ENCODE measurements at regions not wholly inside any gene's neighbourhood (a gene's known extent, or its start where the extent isn't known, plus 50 kb on each side); places are given as distances from the start of the nearest gene placed in this dataset.

DNA sequence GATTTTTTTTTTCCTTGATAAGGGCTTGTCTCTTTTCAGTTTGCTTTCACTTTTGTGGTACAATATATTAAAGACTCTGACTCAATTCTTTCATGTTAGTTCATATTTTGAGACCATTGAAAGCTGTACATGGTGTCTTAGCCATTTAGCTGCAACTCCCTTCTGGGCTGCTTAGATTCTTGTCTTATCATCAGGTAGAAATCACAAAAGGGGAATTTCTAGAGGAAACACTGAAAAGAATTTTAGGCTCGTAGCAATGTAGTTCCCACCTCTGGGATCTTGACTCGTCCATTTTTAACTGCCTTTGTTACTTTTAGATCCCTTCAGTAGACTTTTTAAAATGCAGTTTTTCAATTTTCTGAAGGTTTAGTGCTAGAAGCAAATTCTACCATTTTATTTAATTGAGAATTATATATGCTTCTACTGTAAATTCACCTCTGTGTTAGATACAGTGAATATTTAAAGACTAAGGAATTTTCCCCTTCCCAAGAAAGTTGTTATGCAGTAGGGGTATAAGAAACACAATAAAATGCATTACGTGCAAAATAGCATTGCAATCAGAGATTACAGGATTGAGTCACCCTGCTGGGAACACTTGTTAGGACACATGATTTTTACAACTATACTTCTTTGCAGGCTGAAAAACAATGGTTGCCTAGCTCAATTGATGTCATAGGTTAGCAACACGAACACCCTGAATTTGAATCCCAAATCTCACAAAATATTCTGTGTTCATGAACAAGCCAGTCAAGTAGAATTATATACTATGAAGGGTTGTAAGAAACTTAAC, 772.7 kb downstream of the PDCD6IP start:
- no peak overlapping the region for H3K4me3 ChIP-seq (ENCODE audit: low read length)
- no peaks in the 10 kb centered on the region for H3F3A ChIP-seq (ENCODE audit: insufficient read depth, low read length, poor library complexity, severe bottlenecking)
- TF ChIP-seq, protein P1, sequence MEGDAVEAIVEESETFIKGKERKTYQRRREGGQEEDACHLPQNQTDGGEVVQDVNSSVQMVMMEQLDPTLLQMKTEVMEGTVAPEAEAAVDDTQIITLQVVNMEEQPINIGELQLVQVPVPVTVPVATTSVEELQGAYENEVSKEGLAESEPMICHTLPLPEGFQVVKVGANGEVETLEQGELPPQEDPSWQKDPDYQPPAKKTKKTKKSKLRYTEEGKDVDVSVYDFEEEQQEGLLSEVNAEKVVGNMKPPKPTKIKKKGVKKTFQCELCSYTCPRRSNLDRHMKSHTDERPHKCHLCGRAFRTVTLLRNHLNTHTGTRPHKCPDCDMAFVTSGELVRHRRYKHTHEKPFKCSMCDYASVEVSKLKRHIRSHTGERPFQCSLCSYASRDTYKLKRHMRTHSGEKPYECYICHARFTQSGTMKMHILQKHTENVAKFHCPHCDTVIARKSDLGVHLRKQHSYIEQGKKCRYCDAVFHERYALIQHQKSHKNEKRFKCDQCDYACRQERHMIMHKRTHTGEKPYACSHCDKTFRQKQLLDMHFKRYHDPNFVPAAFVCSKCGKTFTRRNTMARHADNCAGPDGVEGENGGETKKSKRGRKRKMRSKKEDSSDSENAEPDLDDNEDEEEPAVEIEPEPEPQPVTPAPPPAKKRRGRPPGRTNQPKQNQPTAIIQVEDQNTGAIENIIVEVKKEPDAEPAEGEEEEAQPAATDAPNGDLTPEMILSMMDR (IDR thresholded peaks at IDR 0.05; ENCODE audit: poor library complexity, severe bottlenecking): no peak
- TF ChIP-seq TAF1 (IDR thresholded peaks at IDR 0.05; ENCODE audit: low read depth) (no peak), EZH2 (IDR thresholded peaks at IDR 0.05; ENCODE audit: borderline replicate concordance, insufficient read depth, low read length, poor library complexity, severe bottlenecking) (no peak), EP300 (conservative IDR thresholded peaks at IDR 0.05; ENCODE audit: poor library complexity, severe bottlenecking) (no peak), POLR2AphosphoS5 (IDR thresholded peaks at IDR 0.05) (no peak), MXI1 (conservative IDR thresholded peaks at IDR 0.05; ENCODE audit: poor library complexity, severe bottlenecking) (no peak), SMC3 (conservative IDR thresholded peaks at IDR 0.05; ENCODE audit: poor library complexity) (no peak), RAD21 (conservative IDR thresholded peaks at IDR 0.05) (no peak)
- TF ChIP-seq, protein P2, sequence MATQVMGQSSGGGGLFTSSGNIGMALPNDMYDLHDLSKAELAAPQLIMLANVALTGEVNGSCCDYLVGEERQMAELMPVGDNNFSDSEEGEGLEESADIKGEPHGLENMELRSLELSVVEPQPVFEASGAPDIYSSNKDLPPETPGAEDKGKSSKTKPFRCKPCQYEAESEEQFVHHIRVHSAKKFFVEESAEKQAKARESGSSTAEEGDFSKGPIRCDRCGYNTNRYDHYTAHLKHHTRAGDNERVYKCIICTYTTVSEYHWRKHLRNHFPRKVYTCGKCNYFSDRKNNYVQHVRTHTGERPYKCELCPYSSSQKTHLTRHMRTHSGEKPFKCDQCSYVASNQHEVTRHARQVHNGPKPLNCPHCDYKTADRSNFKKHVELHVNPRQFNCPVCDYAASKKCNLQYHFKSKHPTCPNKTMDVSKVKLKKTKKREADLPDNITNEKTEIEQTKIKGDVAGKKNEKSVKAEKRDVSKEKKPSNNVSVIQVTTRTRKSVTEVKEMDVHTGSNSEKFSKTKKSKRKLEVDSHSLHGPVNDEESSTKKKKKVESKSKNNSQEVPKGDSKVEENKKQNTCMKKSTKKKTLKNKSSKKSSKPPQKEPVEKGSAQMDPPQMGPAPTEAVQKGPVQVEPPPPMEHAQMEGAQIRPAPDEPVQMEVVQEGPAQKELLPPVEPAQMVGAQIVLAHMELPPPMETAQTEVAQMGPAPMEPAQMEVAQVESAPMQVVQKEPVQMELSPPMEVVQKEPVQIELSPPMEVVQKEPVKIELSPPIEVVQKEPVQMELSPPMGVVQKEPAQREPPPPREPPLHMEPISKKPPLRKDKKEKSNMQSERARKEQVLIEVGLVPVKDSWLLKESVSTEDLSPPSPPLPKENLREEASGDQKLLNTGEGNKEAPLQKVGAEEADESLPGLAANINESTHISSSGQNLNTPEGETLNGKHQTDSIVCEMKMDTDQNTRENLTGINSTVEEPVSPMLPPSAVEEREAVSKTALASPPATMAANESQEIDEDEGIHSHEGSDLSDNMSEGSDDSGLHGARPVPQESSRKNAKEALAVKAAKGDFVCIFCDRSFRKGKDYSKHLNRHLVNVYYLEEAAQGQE (IDR thresholded peaks at IDR 0.05; ENCODE audit: borderline replicate concordance): no peak
- no peaks in the 10 kb centered on the region for H3K9me2 ChIP-seq (ENCODE audit: insufficient read depth, low read length)
- H3K36me3 ChIP-seq (ENCODE audit: insufficient read depth, low read length): no peaks in the 10 kb centered on the region
- no peak overlapping the region for H3K27ac ChIP-seq (ENCODE audit: low read length)
- H3K79me2 ChIP-seq (replicated peaks; ENCODE audit: insufficient read depth, low read length): no peaks in the 10 kb centered on the region
- H3K9me3 ChIP-seq (ENCODE audit: low read length): no peaks in the 10 kb centered on the region
- no peak overlapping the region for H3K9ac ChIP-seq (ENCODE audit: low read length)
- H3K27me3 ChIP-seq (ENCODE audit: insufficient read depth, low read depth, low read length): no peaks in the 10 kb centered on the region
- H4K20me1 ChIP-seq (ENCODE audit: insufficient read depth): no peaks in the 10 kb centered on the region
- no peak overlapping the region for H2AFZ ChIP-seq (ENCODE audit: low read depth, low read length)
- H3K4me2 ChIP-seq (ENCODE audit: low read length): no peak overlapping the region

DNA sequence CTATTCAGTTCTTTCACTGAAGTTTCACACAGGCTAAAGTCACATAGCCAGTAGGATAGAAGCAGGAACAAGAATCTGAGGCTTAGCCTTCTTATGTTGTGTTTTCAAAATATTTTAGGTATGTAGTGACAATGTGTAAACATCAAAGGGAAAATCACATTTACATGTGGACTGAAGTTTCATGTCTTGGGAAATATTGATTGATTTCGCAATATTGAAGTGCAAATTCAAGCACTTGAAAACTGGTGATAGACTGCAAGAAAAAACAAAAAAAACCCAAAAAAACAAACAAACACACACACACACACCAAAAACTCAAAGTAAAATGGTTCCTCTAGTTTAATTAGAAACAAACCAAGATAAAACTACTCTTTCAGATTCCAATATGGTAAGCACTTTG, 773.3 kb downstream of the PDCD6IP start:
- Histone ChIP-seq H3K36me3 (ENCODE audit: insufficient read depth, low read length) (no peaks in the 10 kb centered on the region), H3K9ac (ENCODE audit: low read length) (no peak overlapping the region), H3K27me3 (ENCODE audit: insufficient read depth, low read depth, low read length) (no peaks in the 10 kb centered on the region), H3K4me2 (ENCODE audit: low read length) (no peak overlapping the region), H3F3A (ENCODE audit: insufficient read depth, low read length, poor library complexity, severe bottlenecking) (no peaks in the 10 kb centered on the region), H3K4me3 (ENCODE audit: low read length) (no peak overlapping the region), H2AFZ (ENCODE audit: low read depth, low read length) (no peak overlapping the region), H3K9me3 (ENCODE audit: low read length) (no peaks in the 10 kb centered on the region), H4K20me1 (ENCODE audit: insufficient read depth) (no peaks in the 10 kb centered on the region), H3K79me2 (replicated peaks; ENCODE audit: insufficient read depth, low read length) (no peaks in the 10 kb centered on the region), H3K27ac (ENCODE audit: low read length) (no peak overlapping the region), H3K9me2 (ENCODE audit: insufficient read depth, low read length) (no peaks in the 10 kb centered on the region)
- TF ChIP-seq EP300 (conservative IDR thresholded peaks at IDR 0.05; ENCODE audit: poor library complexity, severe bottlenecking) (no peak), RAD21 (conservative IDR thresholded peaks at IDR 0.05) (no peak), TAF1 (IDR thresholded peaks at IDR 0.05; ENCODE audit: low read depth) (no peak), SMC3 (conservative IDR thresholded peaks at IDR 0.05; ENCODE audit: poor library complexity) (no peak), EZH2 (IDR thresholded peaks at IDR 0.05; ENCODE audit: borderline replicate concordance, insufficient read depth, low read length, poor library complexity, severe bottlenecking) (no peak), POLR2AphosphoS5 (IDR thresholded peaks at IDR 0.05) (no peak), MXI1 (conservative IDR thresholded peaks at IDR 0.05; ENCODE audit: poor library complexity, severe bottlenecking) (no peak)
- TF ChIP-seq, protein P2 (IDR thresholded peaks at IDR 0.05; ENCODE audit: borderline replicate concordance): no peak
- TF ChIP-seq, protein P1 (IDR thresholded peaks at IDR 0.05; ENCODE audit: poor library complexity, severe bottlenecking): no peak

All from neural cell (in vitro differentiated cells).